Coronary artery (tissue), 2 donors: ENCODE measurements at regions not wholly inside any gene's neighbourhood (a gene's known extent, or its start where the extent isn't known, plus 50 kb on each side); places are given as distances from the start of the nearest gene placed in this dataset.

ENCODE experiments used
- DNase-seq: peaks from one replicate; pipeline ENCODE4 v3.0.0-alpha.2; 2017; ENCODE audit warnings: low spot score
- H3K27ac ChIP-seq, 2 donors: fragments of 200-600 bp; sonication (generic); one replicate each; pipeline ENCODE4 v1.5.1; 2016 to 2019
- H3K4me3 ChIP-seq: fragments of 200-600 bp; sonication (generic); 2 replicates; pipeline ENCODE4 v1.5.1; 2016; ENCODE audit warnings: mild to moderate bottlenecking, moderate library complexity
- TF ChIP-seq, protein P1 (sequence below): fragments of 200-600 bp; sonication (generic); IDR thresholded peaks from one replicate; pipeline ENCODE4 v1.5.1; 2019; ENCODE audit warnings: antibody characterized with exemption

DNA sequence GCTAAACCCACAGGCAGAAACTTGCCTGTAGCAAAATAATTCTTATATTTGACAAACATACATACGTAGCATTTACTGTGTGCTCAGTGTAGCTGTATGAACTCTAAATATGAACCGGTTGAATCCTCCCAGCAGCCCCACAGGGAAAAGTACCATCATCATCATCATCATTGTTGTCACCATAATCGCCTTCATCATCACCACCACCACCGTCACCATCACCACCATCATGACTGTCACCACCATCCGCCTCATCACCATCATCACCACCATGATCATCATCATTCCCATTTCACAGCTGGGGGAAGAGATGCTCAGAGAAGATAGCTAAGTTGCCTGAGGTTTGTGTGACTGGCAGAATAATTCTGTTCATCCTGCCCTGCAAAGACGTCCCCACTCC, 81.7 kb downstream of the IRF8 start:
- TF ChIP-seq, protein P1, sequence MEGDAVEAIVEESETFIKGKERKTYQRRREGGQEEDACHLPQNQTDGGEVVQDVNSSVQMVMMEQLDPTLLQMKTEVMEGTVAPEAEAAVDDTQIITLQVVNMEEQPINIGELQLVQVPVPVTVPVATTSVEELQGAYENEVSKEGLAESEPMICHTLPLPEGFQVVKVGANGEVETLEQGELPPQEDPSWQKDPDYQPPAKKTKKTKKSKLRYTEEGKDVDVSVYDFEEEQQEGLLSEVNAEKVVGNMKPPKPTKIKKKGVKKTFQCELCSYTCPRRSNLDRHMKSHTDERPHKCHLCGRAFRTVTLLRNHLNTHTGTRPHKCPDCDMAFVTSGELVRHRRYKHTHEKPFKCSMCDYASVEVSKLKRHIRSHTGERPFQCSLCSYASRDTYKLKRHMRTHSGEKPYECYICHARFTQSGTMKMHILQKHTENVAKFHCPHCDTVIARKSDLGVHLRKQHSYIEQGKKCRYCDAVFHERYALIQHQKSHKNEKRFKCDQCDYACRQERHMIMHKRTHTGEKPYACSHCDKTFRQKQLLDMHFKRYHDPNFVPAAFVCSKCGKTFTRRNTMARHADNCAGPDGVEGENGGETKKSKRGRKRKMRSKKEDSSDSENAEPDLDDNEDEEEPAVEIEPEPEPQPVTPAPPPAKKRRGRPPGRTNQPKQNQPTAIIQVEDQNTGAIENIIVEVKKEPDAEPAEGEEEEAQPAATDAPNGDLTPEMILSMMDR = no peak
- Histone ChIP-seq H3K4me3 (no peak overlapping the region), H3K27ac (no peak overlapping the region)
- no peak for DNase-seq

DNA sequence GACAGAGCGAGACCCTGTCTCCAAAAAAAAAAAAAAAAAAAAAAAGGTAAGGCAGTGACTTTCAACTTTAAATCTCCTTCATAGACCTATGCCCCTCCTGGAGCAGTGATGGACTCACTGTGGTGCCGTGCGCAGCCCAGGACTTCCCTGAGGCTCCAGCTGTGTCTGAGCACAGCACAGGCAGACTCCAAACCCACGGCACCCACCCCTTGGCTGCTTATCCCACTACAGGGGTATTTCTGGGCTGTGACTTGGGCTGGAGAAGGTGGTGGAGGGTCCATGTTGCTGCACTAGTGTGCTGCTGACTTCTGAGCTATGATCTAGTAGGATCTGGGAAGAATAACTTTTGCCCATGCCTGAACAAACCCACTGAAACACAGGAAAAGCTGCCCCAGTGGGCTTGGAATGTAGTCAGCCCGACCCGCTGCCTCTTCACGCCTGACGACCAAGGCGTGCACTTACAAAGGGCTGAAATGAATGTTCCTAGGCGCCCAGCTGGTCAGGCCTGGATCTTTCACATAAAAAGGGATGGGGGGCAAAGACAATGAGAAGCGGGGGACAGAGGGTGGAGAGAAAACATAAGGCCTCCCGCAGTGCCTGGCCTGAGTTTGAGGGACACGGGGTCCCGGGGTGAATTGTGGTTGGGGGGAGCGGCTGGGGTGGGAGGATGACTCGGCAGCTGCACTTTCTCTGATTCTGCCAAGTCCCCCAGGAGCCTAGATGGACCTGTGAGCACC, 83.0 kb downstream of the IRF8 start:
- TF ChIP-seq, protein P1 = no peak

DNA sequence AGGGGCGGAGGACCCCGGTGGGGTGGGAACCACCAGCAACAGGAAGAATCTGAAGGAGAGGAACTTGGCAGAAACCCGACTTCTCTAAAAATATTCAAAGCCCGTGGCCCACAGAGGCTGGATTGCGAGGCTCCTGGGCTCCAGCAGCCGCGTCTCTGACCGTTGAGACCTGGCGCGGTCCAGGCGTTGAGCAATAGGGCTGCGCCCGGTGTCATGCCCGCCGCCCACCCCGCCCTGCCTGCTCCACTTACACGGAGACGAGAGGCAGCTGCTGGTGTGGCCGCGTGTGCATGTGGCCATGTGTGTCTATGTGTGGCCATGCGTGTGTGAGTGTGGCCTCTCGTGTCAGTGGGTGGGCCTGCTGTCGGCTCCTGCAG, 83.6 kb downstream of the IRF8 start:
- TF ChIP-seq, protein P1 = no peak
- no peak overlapping the region for H3K4me3 ChIP-seq
- no peak overlapping the region for H3K27ac ChIP-seq
- DNase-seq = no peak

More for the DNA sequence above, 83.0 kb downstream of the IRF8 start:
- H3K27ac ChIP-seq = no peak overlapping the region
- DNase-seq = no peak
- no peak overlapping the region for H3K4me3 ChIP-seq

DNA sequence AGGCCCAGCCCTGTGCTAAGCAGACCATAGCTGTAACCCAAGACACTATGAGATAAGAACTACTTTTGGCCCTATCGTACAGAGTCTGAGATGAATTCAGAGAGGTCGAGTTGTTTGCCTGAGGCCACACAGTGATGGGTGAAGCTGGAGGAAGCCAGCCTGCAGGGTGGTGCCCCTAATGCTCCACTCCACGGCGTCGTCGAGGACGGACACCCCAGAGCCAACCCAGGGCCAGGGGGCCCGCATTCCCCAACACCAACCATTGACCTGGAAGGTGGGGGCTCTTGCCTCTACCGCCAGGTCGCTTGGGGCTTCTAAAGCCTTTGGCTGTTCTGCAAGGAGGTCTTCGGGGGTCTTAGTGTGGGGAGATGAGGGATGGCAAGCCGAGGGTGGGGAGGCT, 84.1 kb downstream of the IRF8 start:
- DNase-seq = no peak
- TF ChIP-seq, protein P1 = no peak
- no peak overlapping the region for H3K4me3 ChIP-seq
- no peak overlapping the region for H3K27ac ChIP-seq

DNA sequence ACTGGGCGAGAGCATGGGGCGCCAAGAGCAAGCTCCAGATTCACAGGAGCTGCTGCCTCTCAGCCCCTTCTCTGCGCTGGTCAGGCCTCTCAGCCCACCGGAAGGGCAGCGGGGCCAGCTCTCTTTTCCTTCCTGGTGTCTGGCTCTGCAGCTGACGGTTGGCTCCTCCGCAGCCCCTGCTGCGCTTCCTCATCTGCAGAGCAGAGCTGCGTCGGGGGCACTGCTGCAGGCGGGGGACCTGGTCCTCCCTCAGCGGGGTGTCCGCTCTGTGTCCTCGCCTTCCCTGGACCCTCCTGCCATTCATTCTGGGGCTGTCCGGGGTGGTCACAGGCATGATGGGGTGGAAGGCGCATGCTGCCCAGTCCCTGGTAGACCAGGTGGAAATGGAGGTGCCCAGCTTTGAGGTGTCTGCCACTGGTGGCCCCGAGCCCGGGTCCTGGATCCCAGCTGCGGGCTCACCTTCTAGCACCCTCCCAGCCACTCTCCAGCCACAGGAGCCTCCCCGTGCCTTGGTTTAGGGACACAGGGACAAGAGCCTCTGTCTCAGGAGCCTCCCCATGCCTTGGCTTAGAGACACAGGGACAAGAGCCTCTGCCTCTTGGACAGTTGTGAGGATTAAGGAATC, 84.8 kb downstream of the IRF8 start:
- no peak overlapping the region for H3K4me3 ChIP-seq
- TF ChIP-seq, protein P1 = no peak
- no peak overlapping the region for H3K27ac ChIP-seq
- no peak for DNase-seq

DNA sequence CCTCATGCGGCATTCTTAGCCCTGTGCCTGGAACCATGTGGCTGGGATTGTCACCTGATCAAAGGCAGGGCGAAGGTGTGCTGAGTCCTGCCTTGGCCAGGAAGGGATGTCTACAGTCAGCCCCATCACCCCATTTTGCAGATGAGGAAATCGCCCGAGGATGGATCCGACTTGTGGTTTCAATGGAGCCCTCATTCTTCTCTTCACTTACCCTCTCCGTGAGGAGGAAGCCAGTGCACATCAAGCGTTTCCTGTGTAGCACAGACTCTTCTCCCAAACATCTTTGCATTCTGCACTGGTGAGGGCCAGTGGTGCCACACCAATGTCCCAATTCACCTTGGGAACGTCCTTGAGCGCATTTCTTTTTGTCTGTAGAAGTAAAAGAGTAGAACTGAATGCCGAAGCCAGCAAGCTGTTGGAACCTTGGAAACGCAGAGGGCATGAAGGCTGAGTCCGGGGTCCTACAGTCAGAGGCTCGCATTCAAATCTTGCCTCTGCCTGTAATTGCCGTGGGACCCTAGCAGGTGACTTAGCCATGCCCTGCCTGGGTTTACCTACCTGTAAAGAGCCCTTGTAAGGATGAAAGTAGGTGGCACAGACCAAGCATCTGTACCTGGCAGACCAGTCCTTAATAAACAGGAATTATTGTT, 85.4 kb downstream of the IRF8 start:
- Histone ChIP-seq H3K27ac (no peak overlapping the region), H3K4me3 (no peak overlapping the region)
- TF ChIP-seq, protein P1 = no peak
- no peak for DNase-seq
